Skin epidermis (tissue), 12 donors: ENCODE measurements at regions not wholly inside any gene's neighbourhood (a gene's known extent, or its start where the extent isn't known, plus 50 kb on each side); places are given as distances from the start of the nearest gene placed in this dataset.
A peak's percentile ranks its signal among the peaks of the same experiment; 100 is the strongest.

Experiments used
- H3K27ac ChIP-seq, 21 experiments: fragments of 200-600 bp; sonication (generic) in 11 of 21; one replicate each; pipeline ENCODE4 v1.5.0; 2020; ENCODE audit warnings: mild to moderate bottlenecking in 3 of 21, inconsistent platforms in 2 of 21, moderate library complexity in 2 of 21
- H3K4me3 ChIP-seq, 7 experiments: fragments of 200-600 bp; sonication (generic) in 2 of 7; one replicate each; pipeline ENCODE4 v1.5.0; 2020; ENCODE audit warnings: inconsistent platforms in 2 of 7, mild to moderate bottlenecking in 2 of 7, moderate library complexity in 1 of 7

DNA sequence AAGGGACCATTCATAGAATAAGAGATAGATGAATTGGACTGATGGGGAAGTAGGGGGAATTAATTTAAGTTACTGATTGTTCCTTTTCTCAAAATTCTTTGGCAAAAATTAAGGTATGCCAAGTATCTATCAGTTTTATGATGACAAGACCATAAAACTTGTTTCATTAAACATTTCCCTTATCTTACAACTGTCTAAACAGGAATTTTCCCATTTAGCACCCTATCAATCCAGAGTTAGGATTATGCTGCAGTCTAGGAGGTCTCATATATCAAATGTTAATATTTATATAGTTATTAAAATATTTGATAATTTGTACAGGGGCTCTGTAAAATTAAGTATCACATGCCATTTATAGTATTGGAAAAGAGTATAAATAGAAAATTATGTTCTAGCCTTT, 51.5 kb upstream of the ARID1B start:
- H3K27ac ChIP-seq = no peak overlapping the region
- no peak overlapping the region for H3K4me3 ChIP-seq

DNA sequence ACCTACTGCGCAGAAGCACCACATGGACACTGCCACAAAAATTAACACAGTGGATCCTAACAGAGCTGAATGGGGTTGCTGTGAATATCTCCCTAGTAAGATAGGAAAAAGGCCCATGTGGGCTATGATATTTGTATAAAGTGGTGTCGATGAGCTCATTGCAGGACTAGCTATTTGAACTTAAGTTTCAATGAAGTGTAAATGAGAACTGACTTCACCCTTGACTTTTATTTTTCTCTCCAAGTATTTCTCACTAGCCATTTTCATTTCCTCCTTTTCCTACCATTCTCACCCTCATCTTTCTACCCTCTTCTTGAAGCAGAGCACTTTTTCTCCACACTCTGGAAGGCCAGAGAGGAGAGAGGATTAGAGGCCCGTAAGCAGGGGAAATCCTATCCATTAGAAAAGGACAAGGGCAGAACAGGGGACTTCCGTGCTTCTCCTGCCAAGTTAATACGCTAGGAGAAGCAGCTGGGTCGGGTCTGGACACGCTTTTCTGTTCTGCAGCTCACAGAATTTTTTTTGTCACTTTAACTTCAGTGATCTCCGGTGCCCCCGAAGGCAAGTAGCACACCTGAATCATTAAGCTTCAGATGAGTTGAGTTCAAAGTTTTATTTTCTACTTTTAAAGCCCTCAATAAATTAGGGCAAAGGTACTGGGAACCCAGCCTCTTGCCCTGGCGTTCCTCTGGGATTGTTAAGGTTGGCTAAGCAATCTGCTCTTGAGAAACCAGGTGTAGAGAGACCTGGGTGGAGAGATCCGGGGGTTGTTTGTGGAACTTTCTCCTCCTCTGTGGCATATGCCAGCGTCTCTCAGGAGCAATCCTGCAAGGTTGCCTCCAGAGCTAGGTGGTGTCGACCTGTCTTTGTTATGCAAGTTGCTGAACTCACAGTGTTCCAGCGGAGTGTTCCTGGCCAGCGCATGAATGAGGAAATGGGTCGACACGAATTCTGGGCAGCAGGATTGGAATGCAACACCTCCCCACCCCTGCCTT, 56.2 kb upstream of the ARID1B start:
- H3K27ac ChIP-seq = peak overlapping the region in 20 of 21 experiments; percentile 70 to 94 (median 89)
- H3K4me3 ChIP-seq = no peak overlapping the region

DNA sequence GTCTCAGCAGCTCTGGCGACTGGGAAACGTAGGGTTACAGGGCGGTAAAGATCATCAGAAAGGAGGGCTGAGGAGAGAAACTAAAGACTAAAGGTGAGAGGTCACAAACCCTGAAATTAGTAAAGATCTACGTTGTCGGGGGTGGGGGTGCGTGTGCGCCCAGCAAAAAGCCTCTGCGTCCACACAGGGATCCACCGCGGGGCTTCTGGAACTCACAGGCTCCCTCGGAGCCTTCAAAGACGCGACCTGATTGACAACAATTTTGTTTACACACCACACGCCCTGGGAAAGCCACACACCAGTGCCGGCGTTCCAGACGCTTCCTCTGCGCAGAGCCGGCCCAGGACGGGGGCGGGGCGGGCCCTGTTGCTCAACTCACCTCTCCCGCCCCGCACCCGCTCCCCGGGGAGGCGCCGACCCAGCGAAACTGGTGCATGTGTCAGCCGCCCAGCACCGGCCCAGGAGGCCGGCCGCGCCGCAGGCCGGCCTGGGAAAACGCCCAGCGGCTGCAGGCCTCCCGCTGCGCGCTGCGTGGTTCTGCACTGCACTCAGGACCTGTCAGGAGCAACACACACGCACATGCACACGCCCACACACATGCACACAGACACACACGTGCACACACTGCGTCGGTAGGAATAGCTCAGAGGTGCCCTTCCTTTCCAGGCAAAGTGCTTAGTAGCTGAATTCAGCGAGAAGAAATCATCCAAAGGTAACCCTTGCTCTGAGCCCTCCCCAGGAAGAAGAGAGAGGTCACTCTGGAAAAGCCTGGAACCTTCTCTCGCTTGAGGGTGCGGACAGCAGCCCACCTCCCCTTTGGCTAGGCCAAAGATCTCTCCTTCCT, 57.2 kb upstream of the ARID1B start:
- Histone ChIP-seq H3K27ac (peak overlapping the region; percentile 40 to 94 (median 89)), H3K4me3 (peak overlapping the region; percentile 18 to 36 (median 23))

DNA sequence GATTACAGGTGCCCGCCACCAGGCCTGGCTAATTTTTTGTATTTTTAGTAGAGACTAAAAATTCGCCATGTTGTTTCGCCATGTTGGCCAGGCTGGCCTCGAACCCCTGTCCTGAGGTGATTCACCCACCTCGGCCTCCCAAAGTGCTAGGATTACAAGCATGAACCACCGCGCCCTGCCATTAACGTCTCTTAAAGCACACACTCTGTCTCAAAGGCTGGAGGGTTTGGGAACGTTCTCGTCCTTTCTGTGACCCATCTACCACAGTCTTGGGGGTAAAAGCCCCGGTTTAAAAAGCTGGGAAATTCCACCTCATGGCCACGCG, 57.8 kb upstream of the ARID1B start:
- Histone ChIP-seq H3K4me3 (peak overlapping the region; percentile 18 to 36 (median 23)), H3K27ac (peak overlapping the region in 20 of 21 experiments; percentile 70 to 94 (median 89))

DNA sequence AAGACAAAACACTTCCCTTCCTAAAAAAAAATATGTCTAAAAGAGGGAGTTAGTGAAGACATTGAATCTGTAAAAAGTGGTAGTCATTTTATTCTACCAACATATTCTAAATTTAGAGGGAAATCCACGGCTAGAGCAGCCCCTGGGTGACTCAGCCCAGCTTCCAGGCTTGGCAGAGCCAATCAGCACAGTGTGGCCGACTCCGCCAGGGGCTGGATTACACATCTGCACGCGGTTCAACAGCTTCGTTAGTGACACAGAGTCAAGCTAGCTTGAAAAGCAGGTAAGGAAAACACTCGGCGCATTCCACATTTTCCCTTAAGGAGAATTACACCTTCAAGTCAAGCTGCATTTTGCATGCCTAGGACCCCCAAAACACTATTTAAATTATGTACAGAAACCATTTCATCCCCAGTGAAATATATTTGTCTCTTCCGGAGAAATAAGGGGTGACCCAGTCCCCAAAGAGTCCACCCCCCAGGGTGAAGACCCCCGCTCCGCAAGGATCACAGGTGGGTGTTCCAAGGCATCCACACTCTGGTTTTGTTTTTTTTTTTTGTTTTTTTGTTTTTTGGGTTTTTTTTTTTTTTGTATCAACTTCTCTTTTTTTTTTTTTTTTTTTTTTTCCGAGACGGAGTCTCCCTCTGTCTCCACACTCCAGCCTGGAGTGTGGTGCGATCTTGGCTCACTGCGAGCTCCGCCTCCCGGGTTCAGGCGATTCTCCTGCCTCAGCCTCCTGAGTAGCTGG, 58.4 kb upstream of the ARID1B start:
- H3K27ac ChIP-seq = peak overlapping the region in 18 of 21 experiments; percentile 70 to 94 (median 89)
- H3K4me3 ChIP-seq = peak overlapping the region in 1 of 7 experiments; percentile 31

DNA sequence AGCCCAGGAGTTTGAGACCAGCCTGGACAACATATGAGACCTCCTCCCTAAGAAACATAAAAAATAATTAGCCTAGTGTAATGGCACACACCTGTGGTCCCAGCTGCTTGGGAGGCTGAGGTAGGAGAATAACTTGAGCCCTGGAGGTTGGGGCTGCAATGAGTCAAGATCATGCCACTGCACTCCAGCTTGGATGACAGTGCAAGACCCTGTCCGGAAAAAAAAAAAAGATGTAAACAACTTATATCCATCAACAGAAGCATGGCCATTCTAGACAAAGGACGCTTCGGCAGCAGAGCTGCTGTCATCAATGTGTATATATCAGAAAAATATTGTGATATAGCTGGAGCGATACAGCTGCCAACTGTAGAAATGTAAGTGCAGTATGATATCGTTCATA, 59.6 kb upstream of the ARID1B start:
- Histone ChIP-seq H3K4me3 (no peak overlapping the region), H3K27ac (no peak overlapping the region)

DNA sequence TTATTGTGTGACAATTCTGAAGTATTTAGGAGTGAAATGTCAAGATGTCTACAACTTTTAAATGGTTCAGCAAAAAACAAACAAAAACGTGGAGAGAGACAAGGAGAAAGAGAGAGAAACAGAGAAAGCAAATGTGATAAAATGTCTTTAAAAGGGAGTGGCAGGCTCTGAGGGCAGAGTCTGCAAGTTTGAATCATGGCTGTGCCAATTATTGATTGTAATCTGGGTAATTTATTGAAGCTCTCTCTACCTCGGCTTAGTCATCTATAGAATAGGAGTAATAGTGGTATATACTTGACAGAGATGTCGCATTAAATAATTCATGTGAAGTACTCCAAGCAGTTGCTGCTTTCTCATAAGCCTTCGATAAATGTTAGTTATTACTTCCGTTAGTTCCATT, 61.3 kb upstream of the ARID1B start:
- Histone ChIP-seq H3K27ac (no peak overlapping the region), H3K4me3 (no peak overlapping the region)

DNA sequence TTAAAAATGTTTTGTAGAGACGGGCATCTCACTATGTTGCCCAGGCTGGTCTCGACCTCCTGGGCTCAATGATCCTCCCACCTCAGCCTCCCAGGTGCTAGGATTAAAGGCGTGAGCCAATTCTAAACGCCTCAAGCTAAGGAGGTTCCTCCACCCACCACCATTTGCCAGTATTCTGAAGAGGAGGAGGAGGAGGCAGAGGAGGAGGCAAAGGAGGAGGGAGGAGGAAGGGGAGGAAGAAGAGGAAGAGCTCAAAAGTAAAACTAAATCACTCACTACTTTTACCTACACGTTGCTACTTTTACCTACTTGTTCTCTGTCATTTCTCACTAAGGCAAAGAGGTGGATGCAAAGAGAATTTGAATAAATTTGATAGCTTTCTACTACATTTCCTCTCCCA, 63.6 kb upstream of the ARID1B start:
- no peak overlapping the region for H3K27ac ChIP-seq

DNA sequence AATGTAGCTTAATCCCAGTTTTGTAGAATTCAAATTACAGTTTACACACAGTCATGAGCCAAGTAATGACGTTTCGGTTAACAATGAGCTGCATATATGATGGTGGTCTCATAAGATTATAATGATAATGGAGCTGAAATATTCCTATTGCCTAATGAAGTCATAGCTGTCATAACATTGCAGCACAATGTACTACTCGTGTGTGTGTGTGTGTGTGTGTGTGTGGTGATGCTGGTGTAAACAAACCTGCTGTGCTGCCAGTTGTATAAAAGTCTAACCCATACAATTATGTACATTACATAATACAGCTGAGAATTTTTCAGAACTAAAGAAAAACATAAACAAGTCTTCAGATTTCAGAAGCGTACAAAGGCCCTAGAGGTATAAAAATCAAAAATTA, 66.7 kb upstream of the ARID1B start:
- H3K27ac ChIP-seq = no peak overlapping the region
- H3K4me3 ChIP-seq = no peak overlapping the region

More for the DNA sequence above, 63.6 kb upstream of the ARID1B start:
- H3K4me3 ChIP-seq = no peak overlapping the region

DNA sequence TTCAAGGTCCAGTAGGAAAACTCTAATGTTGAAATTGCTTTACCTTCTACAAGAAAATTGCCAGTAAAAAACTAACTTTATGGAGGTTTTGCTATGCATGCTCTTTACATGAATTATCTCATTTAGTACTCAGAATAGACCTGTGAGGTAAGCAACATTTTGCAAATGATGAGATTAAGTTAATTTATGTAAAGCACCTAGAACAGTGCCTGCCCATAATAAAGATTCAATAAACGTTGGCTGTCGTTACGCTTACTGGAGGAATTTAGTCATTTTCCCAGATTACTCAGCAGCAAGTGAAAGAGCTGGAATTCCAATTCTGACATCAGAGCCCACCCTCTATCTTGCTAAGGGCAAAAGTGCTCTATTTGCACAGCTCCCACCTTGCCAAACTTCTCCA, 69.4 kb upstream of the ARID1B start:
- no peak overlapping the region for H3K4me3 ChIP-seq
- no peak overlapping the region for H3K27ac ChIP-seq

DNA sequence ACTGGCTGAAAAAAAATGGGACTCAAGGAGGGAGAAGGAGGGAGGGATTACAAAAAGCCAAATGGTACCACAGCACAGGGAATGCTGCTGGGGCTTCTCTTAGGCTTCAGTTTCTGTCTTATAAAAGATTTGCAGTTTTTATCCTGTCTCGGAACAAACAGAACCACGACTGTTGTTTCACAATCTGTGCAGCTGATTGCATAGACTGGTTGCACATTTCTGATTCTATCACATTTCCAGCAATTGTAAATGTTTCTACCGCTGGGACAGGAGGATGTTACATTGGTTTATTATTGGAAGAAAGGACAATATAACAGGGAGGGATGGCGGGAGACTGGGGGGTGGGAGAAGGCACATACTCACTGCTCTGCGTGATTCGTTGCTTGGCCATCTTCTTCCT, 73.5 kb upstream of the ARID1B start:
- no peak overlapping the region for H3K27ac ChIP-seq
- H3K4me3 ChIP-seq = no peak overlapping the region

DNA sequence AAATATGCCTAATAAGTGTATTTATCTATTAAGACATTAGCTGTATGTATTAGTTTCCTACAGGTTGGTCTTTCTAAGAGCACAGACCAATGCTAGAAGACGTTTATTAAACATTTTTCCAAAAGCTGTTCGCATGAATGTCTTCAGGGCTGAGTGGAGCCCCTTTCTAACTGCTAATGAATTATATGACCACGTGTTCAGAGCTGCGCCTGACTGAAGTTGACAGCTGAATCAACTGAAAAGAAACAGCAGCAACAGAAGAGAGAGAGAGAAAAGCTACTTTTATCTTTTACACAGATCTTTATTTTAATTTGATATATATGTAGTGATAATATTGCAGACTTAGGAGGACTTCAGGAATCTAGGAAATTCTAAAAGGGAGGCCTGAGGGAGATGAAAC, 75.2 kb upstream of the ARID1B start:
- Histone ChIP-seq H3K4me3 (no peak overlapping the region), H3K27ac (no peak overlapping the region)

DNA sequence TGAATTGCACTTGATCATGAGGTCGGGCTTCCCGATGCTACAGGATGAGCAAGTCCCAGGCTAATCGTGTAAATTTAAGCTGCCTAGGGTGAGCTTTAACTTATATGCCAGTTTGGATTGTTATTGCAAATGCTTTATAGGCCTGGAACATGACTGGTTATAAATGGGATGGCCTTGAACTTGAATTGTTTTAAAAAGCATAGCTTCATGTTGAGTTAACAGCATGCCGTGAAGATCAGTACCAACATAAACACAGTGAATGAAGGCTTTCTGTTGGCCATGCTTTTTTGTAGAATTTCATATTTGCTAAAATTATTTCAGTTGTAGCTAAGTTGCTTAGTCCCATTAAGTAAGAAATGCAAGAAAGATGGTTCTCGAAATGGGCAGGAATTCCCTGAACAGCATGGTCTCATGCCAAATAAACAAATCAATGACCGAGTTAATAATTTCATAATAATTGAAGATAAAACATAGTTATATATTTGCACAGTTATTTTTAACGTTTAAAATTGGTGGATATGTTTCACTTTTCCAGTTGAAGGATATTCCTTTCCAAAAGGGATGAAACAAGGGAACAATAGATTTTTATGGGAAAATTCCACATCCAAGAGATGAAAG, 76.6 kb upstream of the ARID1B start:
- Histone ChIP-seq H3K4me3 (no peak overlapping the region), H3K27ac (no peak overlapping the region)

DNA sequence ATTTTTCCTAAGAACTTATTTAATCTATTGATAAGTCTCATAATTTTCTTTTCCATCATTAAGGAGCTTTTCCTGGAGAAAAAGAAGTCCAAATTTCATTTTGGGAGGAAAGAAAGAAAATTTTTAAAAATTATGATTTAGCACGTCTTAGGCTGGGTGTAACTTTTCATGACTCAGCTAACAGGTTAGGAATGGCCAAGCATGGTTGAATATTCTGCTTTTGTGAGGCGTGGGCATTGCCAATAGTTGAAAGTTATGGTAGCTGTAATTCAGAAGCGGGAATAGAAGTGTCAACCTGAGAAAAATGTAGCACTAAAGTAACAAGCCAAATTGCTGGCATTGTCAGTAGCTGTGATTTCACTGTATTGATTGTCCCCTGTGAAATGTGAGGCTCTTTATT, 77.2 kb upstream of the ARID1B start:
- Histone ChIP-seq H3K27ac (no peak overlapping the region), H3K4me3 (no peak overlapping the region)

DNA sequence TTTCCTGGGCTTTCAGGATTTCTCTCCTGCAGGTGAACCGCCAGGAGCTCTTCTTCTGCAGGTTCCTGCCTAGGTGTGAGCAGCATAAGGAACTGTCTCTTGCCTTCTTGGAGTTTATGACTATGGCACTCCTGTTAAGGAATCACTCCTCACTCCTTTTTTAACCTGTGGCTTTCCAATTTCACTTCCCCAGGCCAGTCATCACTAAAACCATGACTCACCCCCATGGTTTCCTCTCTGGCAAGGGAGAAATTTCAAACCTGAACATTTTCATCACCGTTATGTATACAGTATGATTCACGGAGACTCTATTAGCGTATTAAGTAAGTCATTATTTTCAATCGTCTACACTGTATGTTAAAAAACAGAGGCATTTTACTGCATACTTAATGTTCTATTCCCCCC, 78.2 kb upstream of the ARID1B start:
- Histone ChIP-seq H3K4me3 (no peak overlapping the region), H3K27ac (no peak overlapping the region)

DNA sequence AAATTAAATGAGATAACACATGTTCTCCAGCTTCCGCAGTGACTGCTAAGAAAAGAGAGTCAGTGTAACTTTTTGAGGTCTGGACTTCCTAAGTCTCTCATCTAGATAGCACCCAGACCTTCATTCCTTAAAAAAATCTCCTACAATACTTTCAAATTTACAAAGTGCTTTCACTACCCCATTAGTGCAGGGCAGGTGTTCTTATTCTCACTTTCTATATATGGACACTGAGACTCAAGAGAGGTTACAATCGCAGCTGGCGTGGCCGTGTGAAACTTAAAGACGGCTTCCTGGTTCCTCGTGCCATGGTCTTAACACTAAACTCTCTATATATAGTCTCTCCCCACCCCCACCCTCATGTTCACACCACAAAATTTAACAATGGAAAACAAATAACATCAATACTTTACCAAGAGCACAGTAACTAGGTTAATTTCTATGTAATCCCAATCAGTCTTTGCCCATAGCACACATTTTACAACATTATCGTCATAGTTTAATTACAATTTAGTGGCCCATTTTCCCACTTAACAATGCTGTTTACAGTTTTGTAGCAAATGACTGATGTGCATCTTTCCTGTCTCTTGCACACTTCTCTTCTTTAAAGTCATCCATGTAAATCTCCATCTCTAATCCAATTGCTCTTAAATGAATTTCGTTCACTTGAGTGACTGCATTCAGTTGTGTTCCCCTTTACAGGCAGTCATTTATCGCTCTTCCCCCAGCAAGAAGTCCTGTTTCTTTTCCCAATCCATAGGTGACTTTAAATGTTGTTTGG, 78.8 kb upstream of the ARID1B start:
- no peak overlapping the region for H3K4me3 ChIP-seq
- H3K27ac ChIP-seq = peak overlapping the region in 1 of 21 experiments; percentile 33

DNA sequence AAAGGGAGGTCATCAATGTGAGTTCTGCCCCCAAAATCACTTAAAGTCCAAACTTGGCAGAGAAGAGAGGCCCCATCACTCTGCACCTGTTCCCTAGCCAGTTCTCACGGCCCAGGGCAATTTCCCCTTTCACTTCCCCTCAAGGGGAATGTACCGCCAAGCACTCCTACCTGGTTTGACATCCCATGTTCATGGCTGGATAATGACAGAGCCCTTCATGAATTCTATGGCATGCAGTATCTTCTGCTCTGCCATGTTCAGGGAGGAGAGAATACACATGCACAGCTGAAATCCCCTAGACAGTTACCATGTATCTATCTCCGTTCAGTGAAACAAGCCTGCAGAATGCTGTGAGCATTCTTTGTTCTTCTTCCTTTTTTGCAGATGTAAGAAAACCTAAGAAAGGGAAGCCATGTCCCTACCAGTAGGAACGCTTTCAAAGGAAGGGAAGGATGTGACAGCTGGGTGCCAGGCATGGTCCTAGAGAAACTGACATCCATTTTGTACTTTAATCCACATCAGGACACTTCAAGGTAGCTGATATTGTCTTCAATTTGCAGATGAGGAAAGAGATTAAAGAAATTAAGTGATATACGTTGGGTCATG, 79.8 kb upstream of the ARID1B start:
- H3K4me3 ChIP-seq = no peak overlapping the region
- H3K27ac ChIP-seq = peak overlapping the region in 1 of 21 experiments; percentile 33

DNA sequence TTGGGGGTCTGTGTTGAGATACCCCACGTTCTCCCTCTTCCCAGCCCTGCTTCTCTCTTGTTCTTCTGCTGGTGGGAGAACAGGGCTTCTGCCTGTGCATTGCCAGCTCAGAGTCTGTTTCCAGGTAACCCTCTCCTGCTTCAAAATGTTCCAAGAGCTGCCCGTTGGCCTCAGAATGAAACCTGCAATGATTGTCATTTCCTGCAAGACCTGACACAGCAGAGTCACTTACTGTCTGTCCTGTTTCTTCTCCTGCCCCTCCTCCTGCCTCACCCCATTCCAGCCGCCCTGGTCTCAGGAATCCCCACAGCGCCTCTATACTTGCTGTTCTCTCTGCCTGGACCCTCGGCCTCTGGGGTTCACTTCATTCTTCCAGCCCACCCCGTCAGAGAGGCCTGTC, 81.4 kb upstream of the ARID1B start:
- H3K27ac ChIP-seq = no peak overlapping the region

More for the DNA sequence above, 81.4 kb upstream of the ARID1B start:
- no peak overlapping the region for H3K4me3 ChIP-seq
